HG02610 (cell line): ENCODE measurements at regions not wholly inside any gene's neighbourhood (a gene's known extent, or its start where the extent isn't known, plus 50 kb on each side); places are given as distances from the start of the nearest gene placed in this dataset.
A peak's percentile ranks its signal among the peaks of the same experiment; 100 is the strongest.

Experiments used
- ATAC-seq: cut with Tn5 transposase; IDR thresholded peaks from one replicate; pipeline ENCODE4 v1.9.1; 2021; ENCODE audit warnings: mild to moderate bottlenecking, moderate library complexity; ENCODE audit not compliant: unreplicated experiment

DNA sequence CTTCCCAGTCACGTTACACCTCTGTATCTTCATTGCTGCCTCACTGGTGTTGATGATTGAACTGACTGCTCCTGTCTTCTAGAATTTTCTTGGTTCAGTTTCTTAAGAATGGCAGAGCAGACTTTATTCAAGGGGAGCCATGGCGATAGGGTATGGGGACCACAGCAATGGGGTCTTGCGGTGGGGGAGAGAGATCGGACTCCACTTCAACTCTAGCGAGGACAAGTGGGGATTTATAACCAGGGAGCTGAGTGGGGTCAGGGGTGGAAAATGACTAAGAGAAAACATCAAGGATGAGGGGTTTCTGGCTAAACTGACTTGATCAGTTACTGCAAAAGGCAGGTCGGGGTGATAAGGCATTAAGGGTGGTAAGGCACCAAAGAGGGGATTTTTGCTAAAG is 156.4 kb downstream of the CD83 start:
- ATAC-seq = no peak

DNA sequence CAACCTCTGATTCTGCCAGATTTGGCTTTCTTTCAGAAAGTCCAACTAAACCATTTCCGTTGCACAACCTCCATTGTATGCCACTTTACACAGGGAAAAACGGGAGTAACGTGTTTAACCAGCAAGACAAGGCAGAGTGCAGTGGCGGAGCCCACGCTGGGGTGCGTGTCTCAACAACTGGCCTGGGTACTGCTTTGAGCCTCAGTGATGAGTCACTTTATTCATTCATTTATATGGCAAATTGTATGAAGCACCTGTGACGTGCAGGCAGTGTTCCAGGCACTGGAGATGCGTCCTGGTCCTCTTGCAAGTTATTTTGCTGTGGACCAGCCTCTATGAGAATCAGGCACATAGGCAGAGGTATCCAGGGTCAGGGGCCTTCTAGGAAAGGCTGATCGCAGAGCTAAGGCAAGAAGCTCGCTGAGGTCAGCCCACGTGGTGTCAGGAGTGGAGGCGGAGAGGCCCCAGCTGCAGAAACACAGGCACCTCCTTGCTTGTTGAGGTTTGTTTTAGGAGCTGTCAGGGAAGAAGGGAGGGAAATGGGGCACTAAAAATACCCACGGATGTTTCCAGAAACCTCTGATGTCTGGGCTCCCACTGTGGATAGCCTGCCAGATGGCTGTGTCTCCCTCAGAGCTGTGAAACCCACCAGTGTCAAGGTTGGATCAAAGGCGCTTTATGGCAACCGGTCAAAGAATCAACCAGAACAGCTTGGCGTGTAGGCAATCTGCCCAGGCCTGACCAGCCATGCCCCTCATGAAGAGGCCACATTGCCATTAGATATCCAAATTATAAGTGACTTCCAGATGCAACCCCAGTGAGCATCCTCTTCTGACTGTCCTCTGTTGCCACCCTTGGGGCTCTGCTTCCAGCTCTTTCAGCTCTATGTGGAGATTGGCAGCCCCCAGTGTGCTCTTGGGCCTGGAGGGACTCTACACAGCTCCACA is 157.2 kb downstream of the CD83 start:
- ATAC-seq = no peak

DNA sequence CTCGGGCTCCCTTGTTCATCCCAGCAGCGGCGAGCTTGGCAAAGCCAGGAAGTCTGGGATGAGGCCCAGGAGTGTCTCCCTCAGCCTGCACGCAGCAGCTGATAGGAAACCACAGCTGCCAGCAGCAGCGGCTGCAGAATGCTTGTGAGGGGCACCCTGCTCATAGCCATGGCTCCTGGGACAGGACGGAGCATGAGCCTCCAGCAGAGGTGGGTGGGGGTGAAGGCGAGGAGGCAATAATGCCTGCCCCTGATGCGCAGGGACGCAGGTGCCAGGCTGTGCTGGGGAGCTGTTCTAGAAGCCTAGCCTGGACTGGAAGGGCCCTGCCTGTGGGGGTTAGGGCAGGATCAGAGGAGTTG is 157.9 kb downstream of the CD83 start:
- no peak for ATAC-seq

DNA sequence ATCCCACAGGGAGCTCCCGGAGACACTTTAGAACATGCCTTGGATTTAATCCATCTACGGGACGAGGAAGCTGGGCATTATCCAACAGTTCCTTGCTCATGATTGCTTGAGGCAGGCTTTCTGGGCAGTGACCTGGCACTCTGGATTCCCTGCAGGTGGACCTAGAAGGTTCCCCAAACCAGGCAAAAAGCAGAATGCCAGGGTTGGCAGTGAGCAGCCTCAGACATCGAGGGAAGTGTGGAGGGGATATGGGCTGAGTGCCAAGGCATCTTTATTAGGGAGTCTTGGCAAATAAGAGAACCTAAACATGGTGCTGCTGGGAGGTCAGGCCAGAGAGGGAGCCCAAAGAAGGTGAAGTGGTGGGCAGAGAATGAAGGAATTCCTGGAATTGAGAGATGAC is 158.5 kb downstream of the CD83 start:
- no peak for ATAC-seq

DNA sequence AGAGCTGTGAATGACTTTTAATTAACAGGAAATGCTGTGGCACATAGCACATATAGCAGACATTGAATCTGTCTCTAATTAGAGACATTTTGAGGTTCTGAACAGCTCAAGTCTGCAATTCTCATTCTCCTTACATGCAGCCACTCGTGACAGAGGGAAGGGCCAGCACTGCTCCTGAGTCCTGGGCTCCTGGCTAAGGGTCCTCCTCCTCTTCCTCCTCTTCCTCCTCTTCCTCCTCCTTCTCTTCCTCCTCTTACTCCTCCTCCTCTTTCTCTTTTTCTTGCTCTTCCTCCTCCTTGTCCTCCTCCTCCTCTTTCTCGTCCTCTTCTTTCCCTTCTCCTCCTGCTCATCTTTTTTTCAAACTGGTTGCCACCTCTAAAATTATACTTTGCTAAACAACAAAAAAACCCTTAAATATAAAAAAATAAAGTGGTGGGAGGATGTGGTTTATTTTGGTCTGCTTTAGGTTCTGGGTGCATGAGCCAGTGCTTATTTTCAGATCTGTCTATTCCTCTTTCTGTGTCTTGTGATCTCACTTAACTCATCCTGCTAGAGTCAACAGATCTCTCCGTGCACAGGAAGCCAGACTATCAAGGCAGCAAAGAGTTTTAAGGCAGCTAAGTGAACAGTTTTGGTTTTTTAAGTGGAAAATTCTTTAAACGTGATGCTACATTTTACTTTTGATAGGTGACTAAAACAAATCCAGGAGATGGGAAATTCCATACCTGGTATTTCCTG is 159.3 kb downstream of the CD83 start:
- peak; percentile 84 for ATAC-seq

DNA sequence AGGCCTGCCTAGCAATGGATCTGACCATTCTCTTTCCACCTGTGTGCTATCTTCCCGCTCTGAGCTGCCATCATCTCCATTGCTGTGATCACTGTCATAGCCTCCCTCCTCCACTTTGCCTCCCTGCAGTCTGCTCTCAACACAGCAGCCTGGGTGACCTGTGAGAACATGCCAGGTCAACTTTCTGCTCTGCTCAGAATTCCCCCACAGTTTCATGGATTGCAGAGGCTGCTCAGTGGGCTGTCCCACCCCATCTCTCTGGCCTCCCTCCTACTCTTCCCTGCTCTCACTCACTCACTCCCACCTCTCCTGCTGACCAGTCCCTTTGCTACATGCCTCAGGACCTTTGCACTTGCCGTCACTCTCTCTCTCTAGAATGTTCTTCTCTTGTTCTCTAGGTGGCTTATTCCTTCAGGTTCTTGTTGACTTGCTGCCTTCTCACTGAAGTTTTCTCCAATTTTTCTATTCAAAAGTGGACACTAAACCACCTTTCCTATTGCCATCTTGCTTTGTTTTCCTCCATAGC is 159.9 kb downstream of the CD83 start:
- ATAC-seq = peak; percentile 36

DNA sequence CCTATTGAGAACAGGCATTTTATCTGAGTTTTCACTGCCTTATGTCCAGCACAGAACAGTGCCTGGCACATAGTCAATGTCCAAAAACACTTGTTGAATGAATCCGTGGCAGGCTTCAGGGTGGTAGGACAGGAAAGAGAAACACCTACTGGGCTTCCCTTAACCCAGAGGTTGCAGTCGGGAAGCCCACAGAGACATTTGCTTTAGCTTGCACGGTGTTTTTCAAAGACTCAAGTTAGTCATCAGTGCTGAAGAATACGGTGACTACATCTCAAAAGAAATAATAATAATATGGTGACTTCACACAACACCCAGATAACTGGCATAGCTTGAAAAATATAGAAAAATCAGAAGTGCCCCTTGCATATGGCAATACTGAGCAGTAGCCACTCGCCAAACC is 160.4 kb downstream of the CD83 start:
- ATAC-seq = no peak

DNA sequence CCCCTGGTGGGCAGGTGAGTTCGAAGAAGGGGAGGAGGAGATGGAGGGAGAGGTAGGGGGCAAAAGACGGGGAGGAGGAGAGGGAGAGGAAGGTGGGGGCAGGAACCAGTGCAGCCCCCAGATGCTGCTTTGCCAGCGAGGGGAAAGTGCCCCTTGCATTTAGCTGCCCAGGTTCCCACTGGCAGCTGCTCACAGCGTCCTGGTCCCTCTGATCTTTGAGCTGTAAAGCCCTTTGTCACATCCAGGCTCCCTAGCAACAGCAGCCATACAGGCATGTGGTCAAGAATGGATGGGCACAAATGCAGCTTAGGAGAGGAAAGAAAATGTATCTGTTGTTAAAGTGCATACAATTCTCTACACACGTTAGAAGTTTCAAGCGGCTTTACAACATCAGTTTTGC is 160.9 kb downstream of the CD83 start:
- no peak for ATAC-seq

DNA sequence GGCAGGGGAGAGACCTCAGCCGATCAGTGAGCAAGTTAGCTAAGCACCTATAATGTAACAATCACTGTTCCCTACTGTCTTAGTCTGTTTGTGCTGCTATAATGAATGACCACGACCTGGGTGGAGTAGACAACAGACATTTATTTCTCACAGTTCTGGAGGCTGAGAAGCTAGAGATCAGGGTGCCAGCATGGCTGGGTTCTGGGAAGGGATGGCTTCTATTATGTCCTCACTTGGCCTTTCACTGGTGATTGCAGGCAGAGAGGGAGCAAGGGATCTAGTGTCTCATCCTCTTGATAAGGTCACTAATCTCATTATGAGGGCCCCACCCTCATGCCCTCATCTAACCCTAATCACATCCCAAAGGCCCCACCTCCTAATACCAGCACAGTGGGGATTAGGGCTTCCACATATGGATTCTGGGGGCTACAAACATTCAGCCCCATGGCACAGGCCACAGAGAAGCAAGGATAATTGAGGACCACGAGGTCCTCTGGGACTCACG is 162.5 kb downstream of the CD83 start:
- ATAC-seq = no peak

DNA sequence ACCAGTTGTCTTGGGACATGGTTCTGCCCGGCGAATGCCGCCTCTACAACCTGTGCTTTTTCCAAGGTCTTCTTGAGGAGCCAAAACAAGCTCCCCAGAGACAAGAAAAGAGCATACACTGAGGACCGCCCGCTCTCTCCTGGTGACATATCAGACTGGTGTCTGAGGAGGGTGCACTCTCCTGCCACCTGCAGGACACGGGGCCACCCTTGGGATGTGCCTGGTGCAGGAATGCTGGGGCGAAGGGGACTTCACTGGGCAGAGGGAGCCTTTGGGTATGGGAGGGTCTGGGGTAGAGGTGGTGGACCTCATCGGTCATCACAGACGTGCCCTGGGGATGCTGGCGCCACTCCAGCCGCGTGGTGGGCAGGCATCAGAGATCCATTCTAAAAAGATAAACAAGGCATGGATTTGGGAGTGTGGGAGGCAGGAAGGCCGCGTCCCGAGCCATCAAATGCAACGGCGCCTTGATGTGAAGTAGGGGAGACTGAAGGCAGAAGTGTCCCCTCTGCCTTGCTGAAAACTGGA is 163.3 kb downstream of the CD83 start:
- ATAC-seq = no peak

DNA sequence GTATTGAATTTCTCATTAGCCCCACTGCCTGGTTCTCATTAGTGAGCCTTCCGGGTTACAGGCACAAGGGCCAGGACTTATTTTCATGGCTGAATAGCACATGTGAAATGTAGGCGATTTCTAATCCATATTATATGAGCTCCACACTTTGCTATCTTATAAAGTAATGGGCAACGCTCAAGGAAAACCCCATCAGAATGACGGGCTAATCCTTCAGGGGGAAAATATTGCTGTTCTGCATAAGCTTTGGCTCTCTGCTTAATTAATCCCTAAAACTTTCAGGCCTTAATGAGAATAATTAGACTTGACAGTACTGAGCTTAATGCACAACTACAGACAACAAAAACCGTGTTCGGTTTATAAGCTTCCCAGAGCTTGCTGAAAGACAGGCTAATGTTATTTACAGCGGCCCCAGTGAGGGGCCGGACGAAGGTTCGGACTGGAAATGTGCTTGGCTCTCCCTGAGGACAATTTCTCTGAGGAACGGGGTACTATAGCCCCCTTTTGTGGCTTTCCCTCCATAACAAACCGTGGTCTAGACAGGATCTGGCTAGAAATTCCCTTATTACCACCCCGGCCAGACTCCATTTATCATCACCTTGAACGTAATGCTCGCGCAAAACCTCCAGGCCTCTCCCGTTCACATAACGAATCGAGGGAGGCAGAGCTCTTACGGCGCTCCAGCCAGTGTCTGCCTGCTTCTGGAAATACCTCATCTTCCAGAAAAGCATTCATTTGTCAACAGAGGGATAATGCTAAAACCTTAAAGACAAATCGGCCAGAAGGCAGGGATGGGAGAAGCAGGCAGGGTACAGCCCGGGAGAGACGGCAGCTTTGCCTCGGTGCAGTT is 164.5 kb downstream of the CD83 start:
- ATAC-seq = no peak

DNA sequence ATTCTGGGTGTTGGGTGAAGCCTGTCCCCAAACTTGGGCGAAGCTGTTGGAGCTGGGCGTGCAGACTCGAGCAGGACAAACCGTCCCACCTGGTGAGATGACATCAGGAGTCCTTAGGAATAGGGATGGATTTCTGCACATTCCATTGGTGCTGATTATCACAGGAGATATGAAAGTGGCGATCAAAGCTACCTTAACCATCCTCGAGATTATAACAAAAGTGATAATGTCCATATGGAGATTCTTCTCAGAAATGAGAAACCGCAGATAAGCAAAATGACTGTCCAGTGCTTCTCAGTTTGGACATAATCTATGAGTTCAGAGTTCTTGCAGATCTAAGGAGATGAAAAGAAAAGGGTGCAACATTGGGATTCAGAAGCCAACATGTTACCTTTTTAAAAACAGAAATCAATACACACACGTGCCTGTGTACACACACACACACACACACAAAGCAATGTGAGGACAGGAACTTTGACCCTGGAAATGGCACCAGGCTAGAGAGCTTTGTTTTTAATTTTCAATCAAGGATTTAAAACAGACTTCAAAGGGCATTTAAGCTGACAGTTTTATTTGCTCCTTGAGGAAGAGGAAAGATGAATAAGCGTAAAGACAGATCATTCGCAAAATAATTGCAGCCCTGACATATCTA is 165.4 kb downstream of the CD83 start:
- ATAC-seq = no peak

DNA sequence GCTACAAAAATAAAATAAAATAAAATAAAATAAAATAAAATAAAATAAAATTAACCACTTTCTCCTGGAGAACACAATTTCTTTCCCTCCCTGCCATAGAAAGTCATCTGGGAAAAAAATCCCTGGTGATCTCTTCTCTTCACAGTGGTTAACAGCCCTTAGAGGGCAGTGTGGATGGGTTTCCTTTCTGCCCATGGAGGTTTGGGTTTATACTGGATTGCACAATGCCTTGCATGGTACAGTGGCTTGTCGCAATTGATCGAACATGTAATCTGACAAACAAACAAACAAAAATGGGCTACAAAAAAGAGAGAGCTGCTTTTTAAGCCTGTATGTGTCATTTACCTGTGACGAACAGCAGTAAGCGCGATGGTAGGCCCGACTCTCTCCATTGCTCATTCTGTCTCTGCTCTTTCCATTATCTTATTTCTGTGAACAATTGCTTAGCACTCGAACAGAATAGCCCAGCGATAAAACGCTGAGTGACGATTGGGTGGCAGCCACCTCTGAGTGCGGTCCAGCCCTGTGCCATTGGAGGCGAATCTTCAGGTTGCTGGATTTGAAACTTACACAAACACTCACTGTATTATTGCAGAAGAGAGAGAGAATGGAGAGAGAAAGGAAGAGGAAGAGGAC is 166.1 kb downstream of the CD83 start:
- ATAC-seq = no peak

DNA sequence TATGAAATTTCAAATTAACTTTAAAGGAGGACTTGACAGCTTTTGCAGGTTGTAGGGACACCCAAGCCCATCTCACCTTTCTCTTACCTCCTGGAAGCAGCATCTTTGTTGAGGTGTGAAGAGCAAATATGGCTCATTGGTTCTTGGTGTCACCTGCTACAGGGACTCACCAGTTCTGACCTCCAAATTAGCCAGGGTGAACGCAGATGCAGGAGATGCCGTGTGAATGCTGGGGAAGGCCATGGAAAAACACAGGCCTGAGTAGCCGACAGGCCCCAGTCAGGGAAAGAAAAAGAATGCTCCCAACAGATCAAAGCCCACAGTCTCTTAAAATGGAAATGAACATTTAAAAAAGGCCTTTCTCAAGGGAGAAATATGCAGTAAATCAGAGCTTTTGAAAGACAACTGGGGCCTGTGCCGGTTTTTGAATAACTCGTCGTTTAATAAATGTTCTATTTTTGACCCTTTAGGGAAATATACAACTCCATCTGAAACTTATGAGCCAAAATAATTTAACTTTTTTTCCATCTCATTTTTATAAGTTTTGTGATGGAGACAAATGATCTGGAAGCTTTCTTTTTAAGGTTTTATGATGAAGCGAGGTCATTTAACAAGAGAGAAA is 167.5 kb downstream of the CD83 start:
- no peak for ATAC-seq

DNA sequence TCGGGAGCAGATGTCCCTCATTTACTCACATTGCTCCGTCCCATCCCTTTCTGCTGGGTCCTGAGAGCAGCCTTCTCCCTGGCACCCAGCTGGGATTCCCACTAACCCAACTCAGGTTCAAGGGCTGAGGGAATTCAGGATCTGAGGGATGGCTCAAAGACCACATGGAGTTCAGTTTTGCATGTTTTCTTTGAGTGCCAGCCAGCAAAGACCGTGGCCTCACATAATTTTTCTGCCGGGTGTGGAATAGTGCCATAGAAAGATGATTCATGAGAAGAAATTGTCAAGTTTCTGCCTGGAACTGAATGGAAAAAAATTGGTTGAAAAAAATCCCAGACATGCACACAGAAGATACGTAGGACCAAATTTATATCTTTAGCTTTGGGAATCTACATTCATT is 168.6 kb downstream of the CD83 start:
- no peak for ATAC-seq

DNA sequence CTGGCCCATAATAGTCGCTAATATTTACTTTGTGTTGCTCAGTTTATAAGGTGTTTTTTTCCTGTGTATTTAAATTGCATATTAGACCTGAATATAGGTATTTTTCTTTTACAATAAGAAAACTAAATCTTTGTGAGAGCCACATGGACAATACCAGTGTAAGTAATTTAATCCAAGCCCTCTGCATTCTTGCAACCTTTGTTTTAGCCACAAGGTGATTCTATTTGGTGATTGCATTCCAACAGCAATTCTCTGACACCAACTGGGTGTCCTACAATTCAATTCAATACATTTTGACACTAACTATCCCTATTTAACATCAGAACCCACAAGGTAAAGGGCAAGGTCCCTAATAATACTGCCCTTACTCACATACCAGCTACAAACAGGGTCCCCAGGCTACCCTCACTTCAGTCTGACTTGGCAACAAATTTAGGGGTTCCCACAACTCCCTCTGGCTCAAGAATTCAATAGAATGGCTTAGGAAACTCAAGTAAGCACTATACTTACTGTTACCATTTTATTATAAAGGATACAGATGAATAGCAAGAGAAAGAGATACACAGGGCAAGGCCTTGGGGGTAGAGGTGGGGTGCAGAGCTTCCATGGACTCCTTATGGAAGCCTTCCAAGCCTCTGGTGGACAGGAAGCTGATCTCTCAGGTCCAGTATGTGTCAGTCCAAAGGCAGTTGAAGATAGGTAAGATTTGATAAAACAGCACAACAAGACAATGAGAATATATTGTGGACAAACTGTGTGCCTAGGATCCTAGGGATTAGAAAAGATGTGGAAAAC is 169.3 kb downstream of the CD83 start:
- no peak for ATAC-seq

DNA sequence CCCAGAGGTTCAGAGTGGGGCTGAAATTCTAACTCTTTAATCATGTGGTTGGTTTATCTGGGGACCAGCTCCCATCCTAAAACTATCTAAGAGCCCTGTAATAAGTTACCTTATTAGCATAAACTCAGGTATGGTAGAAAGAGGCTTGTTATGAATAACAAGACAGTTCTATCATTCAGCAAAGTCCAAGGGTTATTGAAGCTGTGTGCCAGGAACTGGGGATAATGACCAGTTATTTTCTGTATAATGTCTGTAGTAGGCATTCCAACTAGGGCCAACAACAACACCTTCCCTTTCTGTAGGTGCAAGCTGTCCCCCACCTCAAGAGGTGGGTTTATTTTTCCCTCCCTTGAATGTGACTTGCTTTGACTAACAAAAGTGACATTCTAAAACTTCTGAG is 170.1 kb downstream of the CD83 start:
- no peak for ATAC-seq

DNA sequence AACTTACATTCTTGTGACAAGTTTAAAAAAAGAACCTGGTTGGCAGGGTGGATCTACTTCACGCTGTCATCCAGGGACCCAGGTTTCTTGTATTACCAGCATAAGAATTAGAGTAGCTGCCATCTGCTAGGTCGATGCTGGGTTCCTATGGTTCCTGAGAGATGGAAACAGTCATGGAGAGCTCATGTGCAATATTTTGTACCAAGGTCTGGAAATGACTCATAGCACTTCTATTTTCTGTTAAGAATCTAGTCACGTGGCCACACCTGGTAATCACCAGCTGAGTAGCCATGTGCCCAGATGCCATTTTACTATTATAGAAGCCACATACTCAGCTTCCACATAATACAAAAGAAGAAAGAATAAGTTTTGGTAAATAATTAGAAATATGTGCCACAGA is 171.3 kb downstream of the CD83 start:
- no peak for ATAC-seq
